GM21717 (cell line): ENCODE measurements at regions not wholly inside any gene's neighbourhood (a gene's known extent, or its start where the extent isn't known, plus 50 kb on each side); places are given as distances from the start of the nearest gene placed in this dataset.
"Not testable (repeated sequence)": the region's sequence is repeated elsewhere in the genome, so short reads cannot be mapped to it uniquely, and the experiment has no call there.

Source experiments
- ATAC-seq: cut with Tn5 transposase; IDR thresholded peaks from one replicate; pipeline ENCODE4 v1.9.1; 2021; ENCODE audit warnings: mild to moderate bottlenecking, moderate library complexity; ENCODE audit not compliant: unreplicated experiment

GRCh38 chr3:110821586-110821985, 250.0 kb upstream of the NECTIN3 start:
- ATAC-seq, result no peak

DNA sequence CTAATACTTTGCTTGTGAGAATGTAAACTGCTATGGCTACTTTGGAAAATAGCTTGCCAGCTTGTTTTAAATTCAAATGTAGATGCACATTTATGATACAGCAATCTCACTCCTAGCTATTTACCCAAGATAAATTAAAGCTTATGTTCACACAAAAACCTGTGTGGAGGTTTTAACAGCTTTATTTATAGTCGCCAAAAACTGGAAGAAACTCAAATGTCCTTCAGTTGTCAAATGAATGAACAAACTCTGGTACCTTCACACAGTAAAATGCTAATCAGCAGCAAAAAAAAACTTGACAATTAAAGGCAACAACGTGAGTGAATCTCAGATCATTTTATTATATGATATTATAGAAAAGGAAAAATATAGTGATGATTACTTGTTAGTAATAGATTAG, 248.6 kb upstream of the NECTIN3 start:
- ATAC-seq, result no peak

DNA sequence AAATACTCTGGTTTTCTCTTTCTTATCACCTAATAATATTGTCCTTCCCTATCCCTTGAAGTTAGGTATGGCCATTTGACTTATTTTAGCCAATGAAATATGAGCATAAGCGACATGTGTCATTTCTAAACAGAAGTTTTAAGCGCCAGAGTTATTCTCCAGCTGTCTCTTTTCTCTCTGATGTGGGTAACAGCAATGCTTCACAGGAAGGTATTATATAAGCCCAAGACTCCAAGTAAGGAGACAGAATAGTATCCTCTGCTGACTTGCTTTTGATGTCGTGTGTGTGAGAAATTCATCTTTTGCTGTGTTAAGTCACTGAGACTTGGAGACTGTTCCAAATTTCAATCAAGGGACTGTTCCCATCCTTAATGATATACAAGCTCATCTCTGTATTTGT, 224.6 kb upstream of the NECTIN3 start:
- ATAC-seq, result no peak

- no peak for ATAC-seq
These were observed 222.6 kb upstream of the NECTIN3 start for GRCh38 chr3:110849064-110849463.

- ATAC-seq, result no peak
These were observed 219.9 kb upstream of the NECTIN3 start for GRCh38 chr3:110851736-110852135.

DNA sequence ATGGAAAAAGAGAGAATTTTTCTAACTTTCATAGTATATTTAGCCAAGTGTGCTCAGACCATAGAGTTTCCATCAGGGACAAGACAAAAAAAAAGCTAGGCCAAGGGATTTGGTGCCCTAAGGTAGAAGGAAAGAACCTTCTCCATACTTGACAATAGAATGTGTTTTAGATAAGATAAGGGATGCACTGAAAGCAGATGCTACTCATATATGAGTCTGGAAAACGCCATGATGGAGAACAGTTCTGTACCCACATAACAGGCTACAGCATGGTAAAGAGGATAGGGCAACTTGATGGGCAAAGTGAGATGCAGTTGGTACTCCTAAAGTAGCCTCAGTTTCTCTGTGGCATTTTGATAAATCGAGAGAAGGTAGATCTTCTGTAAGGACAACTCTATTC, 216.4 kb upstream of the NECTIN3 start:
- no peak for ATAC-seq

DNA sequence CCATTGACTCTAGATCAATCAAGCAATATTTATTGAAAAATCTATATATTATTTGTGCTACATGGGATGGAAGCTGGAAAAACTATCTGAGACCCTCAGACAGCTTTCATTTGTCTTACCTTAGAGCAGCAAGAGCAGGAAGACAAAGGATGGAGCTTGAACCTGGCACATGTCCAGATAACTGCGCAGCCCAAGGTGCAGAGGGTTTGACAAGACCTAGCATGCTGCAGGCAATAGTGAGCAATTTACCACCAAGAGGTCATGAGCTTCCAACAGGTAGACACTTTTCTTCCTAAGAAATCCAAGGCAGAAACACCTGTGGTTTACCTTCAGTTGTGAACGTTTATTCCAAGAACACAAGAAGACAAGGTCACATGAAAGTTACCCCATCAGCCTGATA, 214.7 kb upstream of the NECTIN3 start:
- ATAC-seq, result no peak

DNA sequence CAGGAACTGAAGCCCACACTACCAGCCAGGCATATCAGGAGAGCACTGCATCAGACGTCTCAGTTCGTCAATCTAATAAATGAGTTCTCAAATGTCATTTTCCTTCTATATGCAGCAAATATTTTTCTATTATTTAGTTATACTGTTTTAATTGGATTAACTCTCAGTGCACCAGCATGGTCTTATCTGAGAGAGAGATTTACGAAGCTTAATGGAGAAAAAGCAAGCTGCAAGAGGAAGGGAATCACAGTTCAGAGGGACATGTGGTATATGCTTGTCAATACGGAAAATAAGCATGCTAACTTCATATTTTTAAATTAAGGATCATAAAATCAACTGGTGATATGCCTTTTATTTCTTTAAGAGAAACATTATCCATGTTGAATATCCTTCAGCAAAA, 213.1 kb upstream of the NECTIN3 start:
- no peak for ATAC-seq

DNA sequence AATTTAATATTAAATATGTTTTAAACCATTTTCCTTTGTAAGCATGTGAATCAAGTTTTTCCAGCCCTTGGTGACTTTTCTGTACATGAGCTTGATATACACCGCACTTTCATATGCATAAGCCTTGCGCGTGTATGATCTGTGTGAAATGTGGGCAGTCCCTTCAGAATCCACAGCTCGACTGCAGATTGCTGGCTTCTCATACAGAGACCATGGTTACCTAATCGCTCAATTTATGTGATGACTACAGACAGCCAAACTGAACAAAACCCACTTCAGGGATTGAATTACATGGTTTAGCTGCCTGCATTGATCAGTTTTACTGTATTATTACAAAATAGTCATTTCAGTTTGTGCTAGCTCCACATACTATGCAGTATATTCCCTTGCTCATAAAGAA, 212.3 kb upstream of the NECTIN3 start:
- no peak for ATAC-seq

DNA sequence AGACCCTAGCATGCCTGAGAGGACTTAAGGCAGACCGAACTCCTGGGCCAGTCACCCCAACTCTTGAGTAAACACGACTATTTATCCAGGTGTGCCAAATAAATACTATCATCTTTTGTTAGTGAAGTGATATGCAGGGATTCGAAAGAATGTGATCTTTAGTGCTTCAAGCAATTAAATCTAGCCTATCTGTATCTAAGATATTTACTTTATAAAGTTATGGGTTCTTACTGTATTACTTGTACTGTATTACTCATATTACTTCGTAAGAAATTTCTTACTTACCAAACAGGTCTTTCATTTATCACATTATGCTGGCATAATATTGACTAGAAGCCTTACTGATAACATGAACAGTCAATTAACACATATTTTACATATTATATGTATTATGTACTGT, 211.6 kb upstream of the NECTIN3 start:
- no peak for ATAC-seq

GRCh38 chr3:110865934-110866333, 205.7 kb upstream of the NECTIN3 start:
- ATAC-seq, result no peak

DNA sequence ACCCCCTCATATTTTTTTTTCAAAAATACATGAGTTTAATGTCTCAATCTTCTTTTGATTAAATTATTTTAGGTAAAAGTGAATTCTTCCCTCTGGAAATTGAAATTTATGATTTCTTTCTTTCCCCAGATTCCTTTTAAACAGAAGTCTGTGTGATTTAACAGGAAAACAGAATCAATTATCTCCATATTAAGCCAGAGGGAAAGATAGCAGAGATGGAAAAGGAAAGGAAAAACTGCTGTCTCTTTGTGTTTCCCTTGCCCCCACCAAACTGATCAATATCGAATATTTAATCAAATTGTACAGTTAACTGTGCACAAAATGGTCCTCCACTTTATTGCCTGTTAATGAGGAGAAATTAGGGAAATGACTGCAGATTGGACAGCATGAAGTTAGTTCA, 203.5 kb upstream of the NECTIN3 start:
- ATAC-seq, result no peak

DNA sequence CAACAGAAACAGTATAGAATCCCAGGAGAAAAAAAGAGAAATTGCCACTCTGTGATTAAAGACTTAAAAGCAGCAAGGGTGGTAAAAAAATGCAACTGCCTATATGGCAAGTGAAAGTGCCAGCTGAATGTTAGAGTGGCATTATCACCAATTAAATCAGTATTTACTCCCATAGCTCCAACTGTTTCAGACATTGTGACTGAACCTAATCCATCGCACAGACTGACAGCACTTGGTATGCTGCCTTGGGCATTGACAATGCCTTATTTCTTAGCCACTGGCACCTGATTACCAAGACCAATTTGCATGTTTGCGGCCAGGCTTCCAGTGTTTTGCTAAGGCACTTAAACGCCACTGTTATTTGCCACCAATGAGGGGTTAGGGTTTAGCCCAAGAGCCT, 201.9 kb upstream of the NECTIN3 start:
- ATAC-seq, result no peak

DNA sequence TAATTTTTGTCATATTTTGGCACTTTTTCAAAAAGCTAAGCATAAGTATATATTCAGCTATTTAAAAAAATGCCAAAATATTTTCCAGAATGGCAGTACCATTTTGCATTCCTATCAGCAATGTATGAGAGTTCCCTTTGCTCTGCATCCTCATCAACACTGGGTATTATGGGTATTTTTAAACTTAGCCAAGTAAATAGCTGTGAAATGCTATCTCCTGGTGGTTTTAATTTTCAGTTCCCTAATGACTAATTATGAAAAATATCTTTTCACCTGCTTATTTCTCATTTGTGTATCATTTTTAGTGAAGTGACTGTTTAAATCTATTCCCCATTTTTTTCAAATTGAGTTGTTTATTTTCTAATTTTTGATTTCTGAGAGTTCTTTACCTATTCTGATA, 199.7 kb upstream of the NECTIN3 start:
- ATAC-seq, result no peak

GRCh38 chr3:110878692-110879091, 192.9 kb upstream of the NECTIN3 start:
- no peak for ATAC-seq

- peak; percentile 98 for ATAC-seq
These were observed 190.5 kb upstream of the NECTIN3 start for GRCh38 chr3:110881069-110881468.

GRCh38 chr3:110886222-110886893, 185.3 kb upstream of the NECTIN3 start:
- no peak for ATAC-seq

- ATAC-seq, result no peak
These were observed 184.4 kb upstream of the NECTIN3 start for GRCh38 chr3:110887176-110887575.

GRCh38 chr3:110888625-110889375, 182.8 kb upstream of the NECTIN3 start:
- not testable (repeated sequence) for ATAC-seq

DNA sequence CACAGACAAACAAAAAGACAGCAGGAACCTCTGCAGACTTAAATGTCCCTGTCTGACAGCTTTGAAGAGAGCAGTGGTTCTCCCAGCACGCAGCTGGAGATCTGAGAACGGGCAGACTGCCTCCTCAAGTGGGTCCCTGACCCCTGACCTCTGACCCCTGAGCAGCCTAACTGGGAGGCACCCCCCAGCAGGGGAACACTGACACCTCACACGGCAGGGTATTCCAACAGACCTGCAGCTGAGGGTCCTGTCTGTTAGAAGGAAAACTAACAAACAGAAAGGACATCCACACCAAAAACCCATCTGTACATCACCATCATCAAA, 182.3 kb upstream of the NECTIN3 start:
- ATAC-seq, result not testable (repeated sequence)

DNA sequence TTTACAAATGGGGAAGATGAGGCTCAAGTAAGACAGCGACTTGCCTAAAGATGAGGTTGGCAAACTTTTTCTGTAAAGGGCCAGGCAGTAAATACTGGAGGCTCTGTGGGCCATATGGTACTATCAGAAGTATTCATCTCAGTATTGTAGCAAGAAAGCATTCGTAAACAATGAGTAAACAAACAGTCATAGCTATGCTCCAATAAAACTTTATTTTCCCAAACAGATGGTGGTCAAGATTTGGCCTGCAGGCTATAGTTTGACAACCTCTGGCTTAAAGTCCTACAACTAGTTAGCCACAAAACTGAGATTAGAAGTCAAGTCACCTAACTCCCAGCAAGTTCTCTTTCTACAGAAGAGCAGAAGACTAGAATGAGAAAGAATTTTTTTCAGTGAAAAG, 177.0 kb upstream of the NECTIN3 start:
- no peak for ATAC-seq

DNA sequence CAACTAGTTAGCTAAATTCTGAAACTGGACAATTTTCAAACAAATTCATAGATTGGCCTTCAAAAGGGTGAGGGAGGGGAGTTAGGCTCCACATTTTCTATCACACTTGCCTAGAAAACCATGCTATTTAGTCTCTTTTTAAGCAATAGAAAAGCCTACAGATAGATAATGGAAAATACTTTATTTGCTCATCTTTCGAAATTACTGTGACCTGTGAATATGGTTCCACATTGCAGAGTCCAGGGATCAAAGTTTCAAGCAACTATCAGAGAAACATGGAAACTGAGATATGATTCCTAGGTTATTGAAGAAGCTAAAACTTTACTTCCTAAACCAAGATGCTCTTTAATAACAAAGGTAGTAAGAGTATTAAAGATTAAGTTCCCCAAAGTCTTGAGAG, 176.6 kb upstream of the NECTIN3 start:
- no peak for ATAC-seq

DNA sequence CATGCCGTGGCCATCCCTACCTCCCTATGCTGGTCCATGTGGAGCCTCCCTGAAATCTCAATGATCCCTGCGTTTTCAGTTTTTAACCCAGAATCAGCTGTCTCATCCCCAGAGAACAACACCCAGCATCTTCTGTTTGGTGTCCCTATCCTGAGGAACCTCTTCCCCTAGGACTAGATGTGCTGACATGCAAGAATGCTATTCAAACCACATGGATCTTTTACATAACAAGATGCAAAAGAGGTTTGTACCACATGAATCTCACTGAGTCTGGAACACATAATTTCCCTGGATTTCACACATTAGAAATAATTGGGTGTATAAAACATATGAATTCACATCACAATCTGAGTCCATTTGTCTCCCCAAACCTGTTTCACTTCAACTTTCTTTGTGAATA, 174.6 kb upstream of the NECTIN3 start:
- no peak for ATAC-seq
